ENCODE measurements at regions not wholly inside any gene's neighbourhood (a gene's known extent, or its start where the extent isn't known, plus 50 kb on each side); places are given as distances from the start of the nearest gene placed in this dataset.

GRCh38 chr15:96093063-96093462 is 237.4 kb upstream of the NR2F2 start:
- no peak for DNase-seq

- no peak for DNase-seq
Measured at GRCh38 chr15:96097661-96098060, 232.8 kb upstream of the NR2F2 start.

- DNase-seq = no peak
Measured at GRCh38 chr15:96102631-96103030, 227.9 kb upstream of the NR2F2 start.

- no peak for DNase-seq
Measured at GRCh38 chr15:96106181-96106580, 224.3 kb upstream of the NR2F2 start.

- DNase-seq = no peak
Measured at GRCh38 chr15:96106628-96107027, 223.9 kb upstream of the NR2F2 start.

GRCh38 chr15:96107916-96108315 is 222.6 kb upstream of the NR2F2 start:
- no peak for DNase-seq

GRCh38 chr15:96108405-96108804 is 222.1 kb upstream of the NR2F2 start:
- no peak for DNase-seq

- DNase-seq = no peak
Measured at GRCh38 chr15:96109820-96110219, 220.7 kb upstream of the NR2F2 start.

- DNase-seq = no peak
Measured at GRCh38 chr15:96112018-96112417, 218.5 kb upstream of the NR2F2 start.

GRCh38 chr15:96115642-96116041 is 214.9 kb upstream of the NR2F2 start:
- DNase-seq = no peak

GRCh38 chr15:96117270-96117669 is 213.2 kb upstream of the NR2F2 start:
- no peak for DNase-seq

GRCh38 chr15:96119734-96120133 is 210.8 kb upstream of the NR2F2 start:
- DNase-seq = no peak

GRCh38 chr15:96121086-96121920 is 209.2 kb upstream of the NR2F2 start:
- no peak for DNase-seq

GRCh38 chr15:96122077-96123027 is 208.1 kb upstream of the NR2F2 start:
- DNase-seq = no peak

- DNase-seq = no peak
Measured at GRCh38 chr15:96123028-96123400, 207.5 kb upstream of the NR2F2 start.

GRCh38 chr15:96123630-96124187 is 206.8 kb upstream of the NR2F2 start:
- DNase-seq = no peak

- no peak for DNase-seq
Measured at GRCh38 chr15:96124436-96124835, 206.1 kb upstream of the NR2F2 start.

GRCh38 chr15:96125721-96126415 is 204.6 kb upstream of the NR2F2 start:
- DNase-seq = no peak

GRCh38 chr15:96126859-96127258 is 203.6 kb upstream of the NR2F2 start:
- DNase-seq = no peak

GRCh38 chr15:96130734-96131133 is 199.8 kb upstream of the NR2F2 start:
- no peak for DNase-seq

GRCh38 chr15:96132126-96132525 is 198.4 kb upstream of the NR2F2 start:
- DNase-seq = no peak

GRCh38 chr15:96135166-96136093 is 195.1 kb upstream of the NR2F2 start:
- DNase-seq = no peak

Measured in activated CD4-positive, alpha-beta T cell treated with anti-CD3 and anti-CD28 coated beads, Interleukin-2, amount 50 U/mL, for 16 hours (primary cell).